Lower leg skin (tissue), 4 donors: ENCODE measurements at regions not wholly inside any gene's neighbourhood (a gene's known extent, or its start where the extent isn't known, plus 50 kb on each side); places are given as distances from the start of the nearest gene placed in this dataset.

Experiments used
- DNase-seq, 2 donors: peaks; one replicate each; pipeline ENCODE4 v3.0.0-alpha.2; 2019; ENCODE audit warnings: low spot score in 2 of 2
- H3K4me3 ChIP-seq: fragments of 200-600 bp; sonication (generic); 2 replicates; pipeline ENCODE4 v1.5.1; 2017; ENCODE audit warnings: mild to moderate bottlenecking, low read depth; ENCODE audit not compliant: poor library complexity, severe bottlenecking
- CTCF ChIP-seq, 3 donors: fragments of 450-650 bp; IDR thresholded peaks; one replicate each; pipeline ENCODE4 v1.5.1; 2016; ENCODE audit warnings: antibody characterized with exemption in 3 of 3, mild to moderate bottlenecking in 3 of 3, moderate library complexity in 2 of 3
- POLR2A ChIP-seq, 2 donors: fragments of 450-650 bp; IDR thresholded peaks; one replicate each; pipeline ENCODE4 v1.6.1; 2016 to 2017; ENCODE audit warnings: antibody characterized with exemption in 2 of 2, mild to moderate bottlenecking in 1 of 2, moderate library complexity in 1 of 2
- WGBS, 2 donors: methylation state at CpG; one replicate each; pipeline ENCODE4 v1.1.5; 2018; 5-methylcytosine and 5-hydroxymethylcytosine counted together
- intact Hi-C: fragments of 100-400 bp; cut with DNase I; formaldehyde crosslinking; loops from one replicate; pipeline ENCODE4 v1.15.0; 2023; ENCODE audit warnings: low total_unique reads

- intact Hi-C loops: no loop called here
- 66 to 69% methylated on average over 2 of the region's 2 CpGs for WGBS, 2 donors
Measured at GRCh38 chr10:125348536-125348935, 188.2 kb upstream of the CTBP2 start.

GRCh38 chr10:125344573-125345171, 184.3 kb upstream of the CTBP2 start:
- intact Hi-C loops: no loop called here

More at GRCh38 chr10:125348536-125348935, 188.2 kb upstream of the CTBP2 start:
- no peak overlapping the region for H3K4me3 ChIP-seq
- no peak for DNase-seq
- TF ChIP-seq POLR2A (IDR thresholded peaks at IDR 0.05) (no peak), CTCF (IDR thresholded peaks at IDR 0.05) (no peak)

GRCh38 chr10:125343983-125344382, 183.6 kb upstream of the CTBP2 start:
- intact Hi-C loops: no loop called here
- TF ChIP-seq CTCF (IDR thresholded peaks at IDR 0.05) (no peak), POLR2A (IDR thresholded peaks at IDR 0.05) (no peak)
- no peak overlapping the region for H3K4me3 ChIP-seq
- WGBS, 2 donors: 82 to 84% methylated on average over 3 of the region's 3 CpGs
- no peak for DNase-seq

More at GRCh38 chr10:125344573-125345171, 184.3 kb upstream of the CTBP2 start:
- TF ChIP-seq POLR2A (IDR thresholded peaks at IDR 0.05) (no peak), CTCF (IDR thresholded peaks at IDR 0.05) (no peak)
- no peak for DNase-seq
- WGBS, 2 donors: 49 to 54% methylated on average over 19 of the region's 19 CpGs
- H3K4me3 ChIP-seq: no peak overlapping the region

GRCh38 chr10:125343118-125343925, 183.0 kb upstream of the CTBP2 start:
- DNase-seq: no peak

GRCh38 chr10:125341611-125342010, 181.2 kb upstream of the CTBP2 start:
- 64 to 87% methylated on average over 5 of the region's 5 CpGs for WGBS, 2 donors
- TF ChIP-seq POLR2A (IDR thresholded peaks at IDR 0.05): no peak
- no peak for TF ChIP-seq CTCF (IDR thresholded peaks at IDR 0.05)
- no peak for DNase-seq
- intact Hi-C loops: no loop called here
- no peak overlapping the region for H3K4me3 ChIP-seq

More at GRCh38 chr10:125343118-125343925, 183.0 kb upstream of the CTBP2 start:
- intact Hi-C loops: no loop called here
- no peak overlapping the region for H3K4me3 ChIP-seq
- WGBS, 2 donors: 64 to 71% methylated on average over 10 of the region's 10 CpGs
- TF ChIP-seq POLR2A (IDR thresholded peaks at IDR 0.05) (no peak), CTCF (IDR thresholded peaks at IDR 0.05) (no peak)
